GM21825 (cell line): ENCODE measurements at regions not wholly inside any gene's neighbourhood (a gene's known extent, or its start where the extent isn't known, plus 50 kb on each side); places are given as distances from the start of the nearest gene placed in this dataset.

ENCODE experiments used
- ATAC-seq: cut with Tn5 transposase; IDR thresholded peaks from one replicate; pipeline ENCODE4 v1.9.1; 2021; ENCODE audit warnings: mild to moderate bottlenecking, moderate library complexity; ENCODE audit not compliant: unreplicated experiment

DNA sequence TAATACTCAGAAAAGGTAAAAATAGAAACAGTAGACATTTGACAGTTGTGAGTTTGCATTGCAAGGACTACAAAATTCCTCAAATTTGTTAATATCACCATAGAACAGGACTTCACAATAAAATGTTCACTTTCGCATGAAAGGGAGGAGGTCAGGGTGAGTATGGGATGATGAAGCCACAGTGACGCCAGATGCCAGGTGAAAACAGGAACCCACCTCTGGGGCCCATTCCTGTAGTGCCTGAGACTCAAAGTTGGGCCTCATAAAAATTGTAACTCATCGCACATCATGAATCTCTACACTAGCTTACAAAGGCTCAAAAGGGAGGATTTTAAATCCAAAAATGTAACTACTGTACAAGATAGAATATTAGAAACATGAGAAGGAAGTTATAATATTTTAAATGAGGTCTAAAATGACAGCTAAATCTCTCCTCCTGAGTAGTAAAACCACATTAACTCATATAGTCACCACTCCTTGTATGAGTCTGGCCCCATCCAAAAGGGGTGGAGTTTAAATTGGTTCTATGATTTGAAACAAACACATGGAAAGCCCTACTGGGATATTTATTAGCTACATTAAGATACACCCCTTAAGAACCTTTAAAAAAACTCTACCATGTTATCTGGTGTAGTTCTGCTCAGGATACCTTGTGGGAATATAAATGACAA lies 93.7 kb downstream of the ETS2 start:
- no peak for ATAC-seq

DNA sequence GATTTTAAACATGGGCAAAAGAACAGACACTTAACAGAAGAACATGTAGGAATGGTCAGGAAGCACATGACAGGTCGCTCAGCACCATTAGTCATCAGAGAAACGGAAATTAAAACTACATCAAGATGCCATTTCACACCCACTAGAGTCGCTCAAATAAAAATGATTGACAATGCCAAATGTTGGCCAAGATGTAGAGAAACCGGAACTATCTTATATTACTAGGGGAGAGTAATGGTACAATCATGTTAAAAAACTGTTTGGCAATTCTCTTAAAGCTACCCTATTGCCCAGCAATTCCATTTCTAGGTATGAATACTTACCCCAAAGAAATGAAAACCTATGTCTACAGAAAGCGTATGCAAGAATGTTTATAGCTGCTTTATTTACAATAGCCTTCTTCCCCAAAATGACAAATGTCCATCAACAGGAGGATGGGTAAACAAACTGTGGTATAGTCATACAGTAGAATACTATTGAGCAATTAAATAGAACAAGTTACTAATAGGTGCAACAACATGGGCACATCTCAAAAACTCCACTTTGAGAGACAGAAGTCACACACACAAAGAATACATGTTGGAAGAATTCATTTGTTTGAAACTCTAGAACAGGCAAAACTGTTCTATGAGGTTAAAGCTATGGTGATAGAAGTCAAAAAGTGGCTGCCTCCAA lies 92.8 kb downstream of the ETS2 start:
- no peak for ATAC-seq

GRCh38 chr21:38897532-38898421 lies 92.0 kb downstream of the ETS2 start:
- ATAC-seq: no peak

DNA sequence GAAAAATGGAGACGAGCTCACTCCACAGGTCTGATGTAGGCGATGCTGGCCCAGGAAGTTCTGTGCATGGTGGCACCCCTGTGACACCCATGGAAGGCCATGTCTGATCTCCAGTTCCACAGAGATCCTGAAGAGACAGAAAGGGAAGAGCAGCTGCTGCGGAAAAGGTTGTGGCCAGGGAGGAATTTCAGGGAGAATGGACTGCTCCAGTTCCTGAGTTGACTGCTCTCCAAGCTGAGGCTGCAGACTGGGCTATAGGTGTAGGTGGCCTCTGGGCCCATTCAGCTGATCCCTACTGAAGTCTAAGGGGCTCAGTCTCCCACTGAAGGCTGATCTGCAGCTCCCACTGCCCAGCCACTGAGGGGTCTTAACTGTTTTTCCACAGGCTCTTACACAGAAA lies 89.2 kb downstream of the ETS2 start:
- ATAC-seq: no peak

GRCh38 chr21:38888991-38889561 lies 83.3 kb downstream of the ETS2 start:
- ATAC-seq: no peak

- ATAC-seq: no peak
These were observed 82.0 kb downstream of the ETS2 start for GRCh38 chr21:38887749-38888148.

GRCh38 chr21:38887062-38887686 lies 81.4 kb downstream of the ETS2 start:
- ATAC-seq: no peak

- no peak for ATAC-seq
These were observed 80.2 kb downstream of the ETS2 start for GRCh38 chr21:38885909-38886308.

GRCh38 chr21:38884440-38884839 lies 78.7 kb downstream of the ETS2 start:
- no peak for ATAC-seq

DNA sequence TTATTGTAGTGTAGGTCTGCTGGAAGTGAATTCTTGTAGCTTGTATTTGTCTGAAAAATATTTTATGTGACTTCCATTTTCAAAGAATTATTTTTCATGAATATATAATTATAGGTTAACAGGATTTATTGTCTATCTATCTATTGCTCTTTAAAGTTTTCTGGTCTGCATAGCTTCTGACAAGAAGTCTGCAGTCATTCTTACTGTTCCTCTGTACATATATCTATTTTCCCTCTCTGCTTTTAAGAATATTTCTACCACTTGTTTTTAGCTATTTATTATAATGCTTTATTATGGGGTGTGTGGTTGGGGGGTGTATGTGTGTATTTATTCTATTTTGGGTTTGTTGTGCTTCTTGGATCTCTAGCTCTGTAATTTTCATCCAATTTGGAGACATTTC lies 77.4 kb downstream of the ETS2 start:
- ATAC-seq: no peak

GRCh38 chr21:38881131-38881530 lies 75.4 kb downstream of the ETS2 start:
- ATAC-seq: no peak

DNA sequence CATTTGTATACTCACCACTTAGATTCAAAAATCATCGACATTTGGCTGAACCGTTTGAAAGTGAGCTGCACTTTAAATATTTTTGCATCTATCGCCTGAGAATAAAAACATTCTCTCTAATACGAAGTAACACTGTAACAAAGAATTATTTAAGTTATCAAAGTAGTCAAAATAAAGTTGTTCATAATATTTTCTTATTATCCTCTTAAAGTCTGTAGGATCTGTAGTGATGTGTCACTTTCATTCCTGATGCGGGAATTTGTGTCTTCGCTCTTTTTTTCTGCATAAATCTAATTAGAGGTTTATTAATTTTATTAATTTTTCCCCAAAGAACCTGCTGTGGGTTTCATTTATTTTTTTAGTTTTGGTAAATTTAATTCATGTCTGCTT lies 74.8 kb downstream of the ETS2 start:
- ATAC-seq: no peak

- ATAC-seq: no peak
These were observed 74.3 kb downstream of the ETS2 start for GRCh38 chr21:38879912-38880576.

DNA sequence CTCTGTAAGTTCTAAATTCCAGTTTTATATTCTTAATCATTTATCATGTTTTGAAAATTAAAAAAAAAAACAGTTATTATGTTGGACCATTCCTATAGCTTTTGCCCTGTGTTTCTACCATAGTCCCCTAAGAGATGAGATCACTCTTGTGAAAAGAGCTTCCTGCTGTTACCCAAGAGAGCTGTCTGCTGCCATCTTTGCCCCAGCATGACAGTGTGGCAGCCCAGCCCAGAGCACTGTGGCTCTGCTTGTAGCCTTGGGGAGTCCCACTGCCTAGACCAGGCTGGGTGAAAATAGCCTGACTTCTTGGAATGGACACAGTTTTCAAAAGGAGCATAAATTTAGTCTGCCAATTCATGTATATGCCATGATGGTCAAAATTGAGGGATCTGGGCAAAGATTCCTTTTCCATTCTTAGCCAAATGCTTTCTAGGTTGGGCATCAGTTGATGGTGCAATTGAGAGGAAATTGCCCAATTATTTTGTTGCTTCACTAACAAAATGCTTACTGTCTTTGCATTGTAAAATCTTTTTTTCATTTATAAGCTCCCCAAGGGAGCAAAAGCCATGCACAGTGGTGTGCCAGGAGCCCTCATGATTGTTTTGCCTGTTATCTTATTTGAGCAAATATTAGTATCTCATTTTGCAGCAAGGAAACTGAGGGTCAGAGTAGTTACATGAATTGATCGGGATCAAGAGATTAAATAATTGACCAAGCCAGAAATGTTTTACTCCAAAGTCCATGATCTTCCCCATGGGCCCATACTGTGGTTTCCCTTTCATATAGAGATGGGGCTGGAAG lies 72.8 kb downstream of the ETS2 start:
- ATAC-seq: no peak

- no peak for ATAC-seq
These were observed 70.2 kb downstream of the ETS2 start for GRCh38 chr21:38875694-38876492.
